Ectodermal cell (in vitro differentiated cells): ENCODE measurements at regions not wholly inside any gene's neighbourhood (a gene's known extent, or its start where the extent isn't known, plus 50 kb on each side); places are given as distances from the start of the nearest gene placed in this dataset.

Source experiments
- H3K27ac ChIP-seq: 2 replicates; pipeline ENCODE4 v1.7.0; 2013; ENCODE audit warnings: mild to moderate bottlenecking, low read depth, low read length; ENCODE audit not compliant: insufficient read depth, poor library complexity, severe bottlenecking
- H3K27me3 ChIP-seq: 2 replicates; pipeline ENCODE4 v1.7.0; 2013; ENCODE audit warnings: mild to moderate bottlenecking, low read length; ENCODE audit not compliant: insufficient read depth, control insufficient read depth, poor library complexity, severe bottlenecking
- H3K36me3 ChIP-seq: one replicate; pipeline ENCODE4 v1.7.0; 2013; ENCODE audit warnings: low read length; ENCODE audit not compliant: control insufficient read depth, insufficient read depth
- H3K4me1 ChIP-seq: one replicate; pipeline ENCODE4 v1.7.0; 2013; ENCODE audit warnings: low read length; ENCODE audit not compliant: control insufficient read depth, insufficient read depth
- H3K4me3 ChIP-seq: 2 replicates; pipeline ENCODE4 v1.7.0; 2013; ENCODE audit warnings: low read depth, low read length, control low read depth; ENCODE audit not compliant: insufficient read depth
- H3K9me3 ChIP-seq: 2 replicates; pipeline ENCODE4 v1.7.0; 2013; ENCODE audit warnings: mild to moderate bottlenecking, low read length, moderate library complexity; ENCODE audit not compliant: control insufficient read depth
- WGBS, 2 experiments: methylation state at CpG; one replicate each; pipeline ENCODE4 v1.1.7; 2013; ENCODE audit warnings: missing lambda C conversion rate in 2 of 2; 5-methylcytosine and 5-hydroxymethylcytosine counted together

GRCh38 chr2:59630789-59631188 is 922.7 kb downstream of the BCL11A start:
- Histone ChIP-seq H3K27me3 (no peaks in the 10 kb centered on the region), H3K4me3 (no peak overlapping the region), H3K9me3 (no peaks in the 10 kb centered on the region), H3K4me1 (no peaks in the 10 kb centered on the region), H3K27ac (no peak overlapping the region), H3K36me3 (no peaks in the 10 kb centered on the region)
- 100% methylated on average over 1 of the region's 1 CpG for WGBS, 2 experiments

GRCh38 chr2:59627599-59627998 is 925.9 kb downstream of the BCL11A start:
- H3K4me1 ChIP-seq, result no peaks in the 10 kb centered on the region
- H3K27ac ChIP-seq, result no peak overlapping the region
- no peaks in the 10 kb centered on the region for H3K9me3 ChIP-seq
- no peaks in the 10 kb centered on the region for H3K27me3 ChIP-seq
- no peaks in the 10 kb centered on the region for H3K36me3 ChIP-seq
- WGBS, 2 experiments, result 93 to 100% methylated on average over 1 of the region's 1 CpG
- H3K4me3 ChIP-seq, result no peak overlapping the region

GRCh38 chr2:59622599-59623308 is 930.7 kb downstream of the BCL11A start:
- H3K27me3 ChIP-seq, result no peaks in the 10 kb centered on the region
- no peaks in the 10 kb centered on the region for H3K36me3 ChIP-seq
- H3K9me3 ChIP-seq, result no peaks in the 10 kb centered on the region
- no peaks in the 10 kb centered on the region for H3K4me1 ChIP-seq
- H3K27ac ChIP-seq, result no peak overlapping the region
- H3K4me3 ChIP-seq, result no peak overlapping the region

GRCh38 chr2:59604123-59604522 is 949.3 kb downstream of the BCL11A start:
- Histone ChIP-seq H3K27me3 (no peaks in the 10 kb centered on the region), H3K4me3 (no peak overlapping the region), H3K27ac (no peak overlapping the region), H3K9me3 (no peaks in the 10 kb centered on the region), H3K36me3 (no peaks in the 10 kb centered on the region), H3K4me1 (no peaks in the 10 kb centered on the region)
- 91 to 92% methylated on average over 1 of the region's 1 CpG for WGBS, 2 experiments

GRCh38 chr2:59594671-59595222 is 958.7 kb downstream of the BCL11A start:
- H3K4me1 ChIP-seq, result no peaks in the 10 kb centered on the region
- no peak overlapping the region for H3K27ac ChIP-seq
- H3K4me3 ChIP-seq, result no peak overlapping the region
- H3K36me3 ChIP-seq, result no peaks in the 10 kb centered on the region
- 94 to 95% methylated on average over 5 of the region's 5 CpGs for WGBS, 2 experiments
- H3K27me3 ChIP-seq, result no peaks in the 10 kb centered on the region
- no peaks in the 10 kb centered on the region for H3K9me3 ChIP-seq

DNA sequence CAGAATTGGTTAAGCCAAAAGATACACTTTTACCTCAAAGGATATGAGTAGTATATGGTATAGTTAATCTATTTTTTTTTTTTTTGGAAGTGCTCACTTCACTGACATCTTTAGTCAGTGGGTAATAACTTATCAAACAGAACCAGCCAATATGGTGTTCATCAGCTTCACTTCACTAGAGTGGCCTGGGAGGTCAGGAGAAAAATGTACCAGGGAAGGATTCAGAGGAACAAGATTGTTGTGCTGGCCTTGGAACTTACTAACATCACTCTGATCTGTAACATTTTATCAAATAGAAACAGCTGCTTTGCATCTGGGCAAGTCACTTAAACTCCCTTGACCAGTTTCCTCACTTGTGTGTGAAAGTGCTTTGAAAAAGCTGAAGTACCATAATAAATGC is 962.7 kb downstream of the BCL11A start:
- H3K27ac ChIP-seq, result no peak overlapping the region
- H3K36me3 ChIP-seq, result no peaks in the 10 kb centered on the region
- no peaks in the 10 kb centered on the region for H3K9me3 ChIP-seq
- no peaks in the 10 kb centered on the region for H3K4me1 ChIP-seq
- no peaks in the 10 kb centered on the region for H3K27me3 ChIP-seq
- no peak overlapping the region for H3K4me3 ChIP-seq

GRCh38 chr2:59589881-59590280 is 963.6 kb downstream of the BCL11A start:
- no peaks in the 10 kb centered on the region for H3K27me3 ChIP-seq
- H3K4me1 ChIP-seq, result no peaks in the 10 kb centered on the region
- H3K9me3 ChIP-seq, result no peaks in the 10 kb centered on the region
- H3K36me3 ChIP-seq, result no peaks in the 10 kb centered on the region
- H3K4me3 ChIP-seq, result no peak overlapping the region
- H3K27ac ChIP-seq, result no peak overlapping the region
- WGBS, 2 experiments, result 77 to 82% methylated on average over 4 of the region's 4 CpGs

DNA sequence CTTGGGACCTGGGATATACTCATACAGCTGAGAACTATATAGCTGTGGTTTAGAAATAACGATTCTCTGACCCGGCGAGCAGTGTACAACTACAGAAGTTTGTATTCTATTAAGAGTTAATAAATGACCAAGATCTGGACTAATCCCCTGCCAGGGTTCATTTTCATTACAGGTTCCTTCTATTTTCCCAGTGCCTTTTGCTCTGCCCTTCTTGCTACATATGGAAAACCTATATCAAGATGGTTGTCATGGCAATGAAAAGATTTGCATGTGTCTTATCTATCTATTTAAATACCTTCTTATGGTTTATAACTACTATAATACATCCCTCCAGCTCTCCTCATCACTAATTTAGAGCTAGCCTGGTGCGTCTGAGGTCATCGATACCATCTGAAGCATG is 965.2 kb downstream of the BCL11A start:
- no peak overlapping the region for H3K27ac ChIP-seq
- no peaks in the 10 kb centered on the region for H3K27me3 ChIP-seq
- no peaks in the 10 kb centered on the region for H3K36me3 ChIP-seq
- WGBS, 2 experiments, result 96% methylated on average over 5 of the region's 5 CpGs
- H3K4me3 ChIP-seq, result no peak overlapping the region
- H3K4me1 ChIP-seq, result no peaks in the 10 kb centered on the region
- H3K9me3 ChIP-seq, result no peaks in the 10 kb centered on the region

GRCh38 chr2:59586176-59586575 is 967.3 kb downstream of the BCL11A start:
- no peaks in the 10 kb centered on the region for H3K9me3 ChIP-seq
- no peaks in the 10 kb centered on the region for H3K27me3 ChIP-seq
- no peak overlapping the region for H3K4me3 ChIP-seq
- no CpG with 5 or more reads among the region's 1 CpG for WGBS, 2 experiments
- H3K4me1 ChIP-seq, result no peaks in the 10 kb centered on the region
- H3K27ac ChIP-seq, result no peak overlapping the region
- H3K36me3 ChIP-seq, result no peaks in the 10 kb centered on the region

GRCh38 chr2:59585655-59586054 is 967.8 kb downstream of the BCL11A start:
- H3K9me3 ChIP-seq, result no peaks in the 10 kb centered on the region
- H3K27me3 ChIP-seq, result no peaks in the 10 kb centered on the region
- no peak overlapping the region for H3K27ac ChIP-seq
- no peaks in the 10 kb centered on the region for H3K4me1 ChIP-seq
- no peak overlapping the region for H3K4me3 ChIP-seq
- WGBS, 2 experiments, result 75 to 79% methylated on average over 6 of the region's 6 CpGs
- no peaks in the 10 kb centered on the region for H3K36me3 ChIP-seq
